PC-9 (cell line): ENCODE measurements at regions not wholly inside any gene's neighbourhood (a gene's known extent, or its start where the extent isn't known, plus 50 kb on each side); places are given as distances from the start of the nearest gene placed in this dataset.

Source experiments
- BruUV-seq: library from RNA; stranded (reverse); fragments of 400-500 nt; replicated peaks from 2 replicates; lab custom pipeline; 2021; lab: Mats Ljungman, UMichigan
- CTCF ChIA-PET: fragments of 300-600 bp; sonication (Branson Sonifier 250); formaldehyde crosslinking; loops from one replicate; lab custom pipeline; 2022; ENCODE audit warnings: antibody characterized with exemption; lab: Charles Lee
- POLR2A ChIA-PET: fragments of 300-600 bp; sonication (Branson Sonifier 250); formaldehyde crosslinking; loops from one replicate; lab custom pipeline; 2022; ENCODE audit warnings: antibody characterized with exemption; ENCODE audit not compliant: unreplicated experiment; lab: Charles Lee
- DNase-seq, 2 experiments: peaks; one replicate each; pipeline versions ENCODE4 v3.0.0 to v3.0.0-alpha.2; 2015 to 2022; ENCODE audit warnings: mixed read lengths in 1 of 2
- H2AFZ ChIP-seq: fragments of 200-600 bp; sonication (generic); 2 replicates; pipeline ENCODE4 v1.8.1; 2017; ENCODE audit warnings: antibody characterized with exemption
- H3F3A ChIP-seq: fragments of 200-600 bp; sonication (generic); 2 replicates; pipeline ENCODE4 v1.8.1; 2017; ENCODE audit warnings: antibody characterized with exemption, mild to moderate bottlenecking, low read depth; ENCODE audit not compliant: insufficient read depth
- H3K27ac ChIP-seq: fragments of 200-600 bp; sonication (generic); 2 replicates; pipeline ENCODE4 v1.6.1; 2016; ENCODE audit warnings: mixed run types
- H3K27me3 ChIP-seq: fragments of 200-600 bp; sonication (generic); 2 replicates; pipeline ENCODE4 v1.6.1; 2016; ENCODE audit warnings: low read depth, mixed run types; ENCODE audit not compliant: insufficient read depth
- H3K36me3 ChIP-seq: fragments of 200-600 bp; sonication (generic); 2 replicates; pipeline ENCODE4 v1.6.1; 2016; ENCODE audit warnings: low read depth, mixed run types
- H3K4me1 ChIP-seq: fragments of 200-600 bp; sonication (generic); replicated peaks from 2 replicates; pipeline ENCODE4 v1.6.1; 2016; ENCODE audit warnings: mixed run types; ENCODE audit not compliant: insufficient read depth
- H3K4me2 ChIP-seq: fragments of 200-600 bp; sonication (generic); 2 replicates; pipeline ENCODE4 v1.6.1; 2017; ENCODE audit warnings: mixed run types
- H3K4me3 ChIP-seq: fragments of 200-600 bp; sonication (generic); 2 replicates; pipeline ENCODE4 v1.6.1; 2016; ENCODE audit warnings: mixed run types
- H3K79me2 ChIP-seq: fragments of 200-600 bp; sonication (generic); 2 replicates; pipeline ENCODE4 v1.6.1; 2017; ENCODE audit warnings: low read depth, mixed run types
- H3K9me2 ChIP-seq: fragments of 200-600 bp; sonication (generic); 2 replicates; pipeline ENCODE4 v1.8.1; 2017; ENCODE audit warnings: mild to moderate bottlenecking; ENCODE audit not compliant: insufficient read depth
- H3K9me3 ChIP-seq: fragments of 200-600 bp; sonication (generic); 2 replicates; pipeline ENCODE4 v1.8.1; 2016; ENCODE audit warnings: low read depth; ENCODE audit not compliant: insufficient read depth
- H4K20me1 ChIP-seq: fragments of 200-600 bp; sonication (generic); 2 replicates; pipeline ENCODE4 v1.8.1; 2017; ENCODE audit not compliant: insufficient read depth
- EZH2 ChIP-seq: fragments of 200-600 bp; sonication (generic); IDR thresholded peaks from 2 replicates; pipeline ENCODE4 v1.8.0; 2017; ENCODE audit warnings: antibody characterized with exemption, low read depth
- intact Hi-C: fragments of 100-400 bp; cut with micrococcal nuclease; formaldehyde crosslinking; loops from one replicate; pipeline ENCODE4 v1.10.0; 2022; ENCODE audit not compliant: unreplicated experiment
- TF ChIP-seq, protein P1 (sequence below): fragments of 200-600 bp; sonication (generic); conservative IDR thresholded peaks from 2 replicates; pipeline ENCODE4 v1.6.1; 2017; ENCODE audit warnings: mixed run types, antibody characterized with exemption, mild to moderate bottlenecking, moderate library complexity

DNA sequence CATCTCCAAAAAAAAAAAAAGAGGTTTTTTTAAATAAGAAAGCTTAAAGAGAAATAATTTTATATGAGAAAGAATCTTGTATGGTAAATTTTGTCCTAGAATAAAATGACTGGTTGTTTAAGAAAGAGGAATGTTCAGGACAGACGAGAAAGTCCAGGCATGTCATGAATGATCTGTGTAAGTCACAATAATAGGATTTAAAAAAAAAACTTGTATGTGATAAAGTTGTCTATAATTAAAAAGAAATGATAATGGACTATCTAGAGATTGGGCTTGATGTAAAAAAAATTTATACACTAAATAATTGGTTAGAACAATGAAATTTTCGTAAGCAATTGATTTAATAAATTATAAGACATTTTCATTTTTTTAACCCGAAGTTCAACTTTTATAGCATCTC is 71.7 kb upstream of the ABCA12 start:
- Histone ChIP-seq H3K4me3 (no peak overlapping the region), H3K27me3 (no peaks in the 10 kb centered on the region), H4K20me1 (no peaks in the 10 kb centered on the region), H2AFZ (no peak overlapping the region), H3K27ac (no peak overlapping the region), H3K9me3 (peaks cover 7% of the 10 kb centered on the region; the same call in 1 of the 2 replicates), H3K4me1 (no peaks in the 10 kb centered on the region), H3K79me2 (no peaks in the 10 kb centered on the region), H3F3A (no peaks in the 10 kb centered on the region), H3K9me2 (no peaks in the 10 kb centered on the region), H3K36me3 (no peaks in the 10 kb centered on the region), H3K4me2 (no peak overlapping the region)
- intact Hi-C loops = no loop called here
- BruUV-seq = no TSS peak
- CTCF ChIA-PET = no interaction called here
- POLR2A ChIA-PET = no interaction called here
- no peak for TF ChIP-seq EZH2
- TF ChIP-seq, protein P1, sequence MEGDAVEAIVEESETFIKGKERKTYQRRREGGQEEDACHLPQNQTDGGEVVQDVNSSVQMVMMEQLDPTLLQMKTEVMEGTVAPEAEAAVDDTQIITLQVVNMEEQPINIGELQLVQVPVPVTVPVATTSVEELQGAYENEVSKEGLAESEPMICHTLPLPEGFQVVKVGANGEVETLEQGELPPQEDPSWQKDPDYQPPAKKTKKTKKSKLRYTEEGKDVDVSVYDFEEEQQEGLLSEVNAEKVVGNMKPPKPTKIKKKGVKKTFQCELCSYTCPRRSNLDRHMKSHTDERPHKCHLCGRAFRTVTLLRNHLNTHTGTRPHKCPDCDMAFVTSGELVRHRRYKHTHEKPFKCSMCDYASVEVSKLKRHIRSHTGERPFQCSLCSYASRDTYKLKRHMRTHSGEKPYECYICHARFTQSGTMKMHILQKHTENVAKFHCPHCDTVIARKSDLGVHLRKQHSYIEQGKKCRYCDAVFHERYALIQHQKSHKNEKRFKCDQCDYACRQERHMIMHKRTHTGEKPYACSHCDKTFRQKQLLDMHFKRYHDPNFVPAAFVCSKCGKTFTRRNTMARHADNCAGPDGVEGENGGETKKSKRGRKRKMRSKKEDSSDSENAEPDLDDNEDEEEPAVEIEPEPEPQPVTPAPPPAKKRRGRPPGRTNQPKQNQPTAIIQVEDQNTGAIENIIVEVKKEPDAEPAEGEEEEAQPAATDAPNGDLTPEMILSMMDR = no peak
- no peak for DNase-seq

DNA sequence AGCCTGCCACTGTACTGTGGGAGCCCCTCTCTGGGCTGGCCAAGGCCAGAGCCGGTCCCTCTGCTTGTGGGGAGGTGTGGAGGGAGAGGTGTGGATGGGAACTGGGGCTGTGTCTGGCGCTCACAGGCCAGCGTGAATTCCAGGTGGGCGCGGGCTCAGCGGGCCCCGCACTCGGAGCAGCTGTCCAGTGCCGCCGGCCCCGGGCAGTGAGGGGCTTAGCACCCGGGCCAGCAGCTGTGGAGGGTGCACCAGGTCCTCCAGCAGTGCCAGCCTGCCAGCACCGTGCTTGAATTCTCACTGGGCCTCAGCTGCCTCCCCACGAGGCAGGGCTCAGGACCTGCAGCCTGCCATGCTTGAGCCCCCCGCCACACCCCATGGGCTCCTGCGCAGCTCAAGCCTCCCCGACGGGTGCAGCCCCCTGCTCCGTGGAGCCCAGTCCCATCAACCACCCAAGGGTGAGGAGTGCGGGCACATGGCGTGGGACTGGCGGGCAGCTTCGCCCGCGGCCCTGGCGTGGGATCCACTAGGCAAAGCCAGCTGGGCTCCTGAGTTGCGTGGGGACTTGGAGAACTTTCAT is 69.5 kb upstream of the ABCA12 start:
- Histone ChIP-seq H3K27me3 (no peaks in the 10 kb centered on the region), H2AFZ (no peak overlapping the region), H3K4me2 (no peak overlapping the region), H3F3A (no peaks in the 10 kb centered on the region), H3K36me3 (no peaks in the 10 kb centered on the region), H3K4me3 (no peak overlapping the region), H3K27ac (no peak overlapping the region), H3K9me2 (no peaks in the 10 kb centered on the region), H3K4me1 (no peaks in the 10 kb centered on the region), H4K20me1 (no peaks in the 10 kb centered on the region), H3K9me3 (peaks cover 7% of the 10 kb centered on the region; the same call in 1 of the 2 replicates), H3K79me2 (no peaks in the 10 kb centered on the region)
- no peak for DNase-seq
- no peak for TF ChIP-seq EZH2
- TF ChIP-seq, protein P1 = no peak
- BruUV-seq = no TSS peak
- intact Hi-C loops = no loop called here
- ChIA-PET CTCF (no interaction called here), POLR2A (no interaction called here)

DNA sequence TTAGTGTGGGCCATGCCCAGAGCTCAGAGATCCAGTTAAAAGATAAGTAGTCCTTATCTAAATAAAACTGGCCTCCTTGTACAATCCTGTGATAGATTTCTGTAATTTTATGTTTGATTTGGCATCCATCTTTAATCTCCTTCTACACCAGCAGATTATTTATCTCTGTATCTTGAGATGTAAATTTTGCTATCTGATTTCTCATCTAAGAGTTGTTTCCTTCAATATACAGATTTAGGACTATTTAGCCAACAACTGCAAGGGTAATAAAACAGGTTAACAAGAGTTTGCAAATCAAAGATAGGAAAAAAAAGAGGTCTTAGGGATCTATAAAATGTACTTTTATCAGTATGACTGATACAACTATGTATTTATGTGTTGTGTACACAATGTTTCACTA is 68.6 kb upstream of the ABCA12 start:
- Histone ChIP-seq H3K36me3 (no peaks in the 10 kb centered on the region), H3K79me2 (no peaks in the 10 kb centered on the region), H3K9me3 (peaks cover 7% of the 10 kb centered on the region; the same call in 1 of the 2 replicates), H2AFZ (no peak overlapping the region), H3F3A (no peaks in the 10 kb centered on the region), H3K4me3 (no peak overlapping the region), H4K20me1 (no peaks in the 10 kb centered on the region), H3K4me2 (no peak overlapping the region), H3K27ac (no peak overlapping the region), H3K27me3 (no peaks in the 10 kb centered on the region), H3K4me1 (no peaks in the 10 kb centered on the region), H3K9me2 (no peaks in the 10 kb centered on the region)
- DNase-seq = no peak
- TF ChIP-seq, protein P1 = no peak
- TF ChIP-seq EZH2 = no peak
- ChIA-PET POLR2A (no interaction called here), CTCF (no interaction called here)
- intact Hi-C loops = no loop called here
- BruUV-seq = no TSS peak
